Endothelial cell of hepatic sinusoid (primary cell): ENCODE measurements at regions not wholly inside any gene's neighbourhood (a gene's known extent, or its start where the extent isn't known, plus 50 kb on each side); places are given as distances from the start of the nearest gene placed in this dataset.
"Not testable (repeated sequence)": the region's sequence is repeated elsewhere in the genome, so short reads cannot be mapped to it uniquely, and the experiment has no call there.

ENCODE experiments used
- in situ Hi-C: cut with HindIII; loops from 2 replicates; pipeline ENCODE4 v1.10.0; 2017; ENCODE audit warnings: low sequenced_read_pairs

DNA sequence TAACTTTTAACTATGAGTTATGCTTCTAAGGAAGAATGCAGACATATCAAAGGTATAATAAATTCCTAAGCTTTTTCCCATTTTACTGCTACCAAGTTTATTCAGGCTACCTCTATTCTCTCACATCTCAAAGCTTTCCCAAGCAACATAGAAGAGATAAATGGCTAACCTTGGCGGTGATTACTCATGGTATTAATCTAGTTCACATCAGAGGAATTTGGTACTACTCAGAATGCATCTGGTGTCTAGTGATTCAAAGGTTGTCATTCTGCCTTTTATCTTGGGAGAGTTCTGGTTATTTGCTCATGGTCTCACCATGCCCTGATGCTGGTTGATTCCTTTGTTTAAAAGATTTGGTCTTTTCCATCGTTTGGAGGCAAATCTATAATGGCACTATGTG is 182.7 kb downstream of the TAF11L14 start:
- in situ Hi-C loops, result no loop called here

GRCh38 chr5:17817990-17818389 is 183.7 kb downstream of the TAF11L14 start:
- in situ Hi-C loops, result no loop called here

DNA sequence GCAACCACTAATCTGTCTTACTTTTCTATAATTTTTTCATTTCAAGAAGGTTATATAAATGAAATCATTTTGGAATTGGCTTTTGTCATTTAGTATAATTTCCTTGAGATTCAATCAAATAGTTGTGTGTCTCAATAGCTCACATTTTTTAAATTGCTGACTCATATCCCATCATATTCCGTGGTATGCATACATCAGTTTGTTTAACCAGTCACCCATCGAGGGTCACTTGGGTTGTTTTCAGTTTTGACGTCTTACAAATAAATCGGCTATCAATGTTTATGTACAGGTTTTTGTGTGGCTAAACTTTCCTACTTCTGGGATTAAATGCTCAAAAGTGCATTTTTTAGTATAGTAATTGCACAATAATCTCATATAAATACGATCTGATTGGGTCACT is 185.5 kb downstream of the TAF11L14 start:
- in situ Hi-C loops, result no loop called here

DNA sequence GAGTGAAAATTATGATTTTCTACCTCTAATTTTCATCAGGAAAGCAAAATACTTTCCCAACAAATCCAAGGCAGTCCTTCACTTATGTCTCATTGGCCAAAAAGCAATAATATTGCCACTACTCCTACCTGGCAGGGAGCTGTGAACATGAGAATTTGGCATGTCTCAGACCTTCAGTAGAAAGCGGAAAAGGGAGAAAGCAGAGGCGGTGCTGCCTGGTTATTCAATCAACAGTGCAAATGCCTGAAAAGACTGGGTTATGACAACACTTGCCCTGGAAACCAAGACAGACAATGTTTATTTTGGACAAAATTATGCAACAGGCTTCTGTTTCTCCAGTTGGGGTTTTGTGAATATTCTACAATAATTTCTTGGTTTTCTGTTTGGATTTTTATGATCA is 194.4 kb downstream of the TAF11L14 start:
- in situ Hi-C loops, result no loop called here

DNA sequence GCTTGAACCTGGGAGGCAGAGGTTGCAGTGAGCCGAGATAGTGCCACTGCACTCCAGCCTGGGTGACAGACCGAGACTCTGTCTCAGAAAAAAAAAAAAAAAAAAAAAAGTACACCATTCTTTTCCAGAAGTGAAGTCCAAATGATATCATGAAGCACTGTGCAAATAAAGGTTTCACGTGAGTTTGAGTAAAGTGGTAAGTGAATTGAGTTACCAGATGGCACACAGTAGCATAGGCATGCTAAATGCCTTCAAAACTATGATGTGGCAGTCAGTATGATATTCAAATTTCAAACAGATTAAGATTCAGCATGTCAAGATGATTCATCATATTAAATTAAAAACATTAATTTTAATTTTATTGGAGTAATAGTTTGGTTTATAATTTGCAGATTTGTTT is 195.2 kb downstream of the TAF11L14 start:
- in situ Hi-C loops, result no loop called here

DNA sequence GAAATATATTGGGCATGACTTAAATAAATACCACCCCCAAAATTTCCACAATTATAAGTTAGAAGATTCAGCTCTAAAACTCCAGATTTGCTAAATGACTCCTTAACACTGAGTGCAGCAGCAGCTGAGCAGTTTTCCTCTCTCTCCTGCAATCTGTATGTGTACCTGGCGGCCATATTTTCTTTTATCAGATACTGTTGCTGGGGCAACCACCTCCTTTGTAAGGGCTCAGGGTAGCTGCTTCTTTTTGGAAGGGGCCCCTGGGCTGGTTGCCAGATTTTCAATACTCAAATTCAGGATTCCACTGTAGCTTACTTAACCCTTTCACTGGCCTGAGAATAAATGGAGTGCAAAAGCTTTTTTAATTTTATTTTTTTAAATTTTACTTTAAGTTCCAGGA is 197.0 kb downstream of the TAF11L14 start:
- in situ Hi-C loops, result no loop called here

DNA sequence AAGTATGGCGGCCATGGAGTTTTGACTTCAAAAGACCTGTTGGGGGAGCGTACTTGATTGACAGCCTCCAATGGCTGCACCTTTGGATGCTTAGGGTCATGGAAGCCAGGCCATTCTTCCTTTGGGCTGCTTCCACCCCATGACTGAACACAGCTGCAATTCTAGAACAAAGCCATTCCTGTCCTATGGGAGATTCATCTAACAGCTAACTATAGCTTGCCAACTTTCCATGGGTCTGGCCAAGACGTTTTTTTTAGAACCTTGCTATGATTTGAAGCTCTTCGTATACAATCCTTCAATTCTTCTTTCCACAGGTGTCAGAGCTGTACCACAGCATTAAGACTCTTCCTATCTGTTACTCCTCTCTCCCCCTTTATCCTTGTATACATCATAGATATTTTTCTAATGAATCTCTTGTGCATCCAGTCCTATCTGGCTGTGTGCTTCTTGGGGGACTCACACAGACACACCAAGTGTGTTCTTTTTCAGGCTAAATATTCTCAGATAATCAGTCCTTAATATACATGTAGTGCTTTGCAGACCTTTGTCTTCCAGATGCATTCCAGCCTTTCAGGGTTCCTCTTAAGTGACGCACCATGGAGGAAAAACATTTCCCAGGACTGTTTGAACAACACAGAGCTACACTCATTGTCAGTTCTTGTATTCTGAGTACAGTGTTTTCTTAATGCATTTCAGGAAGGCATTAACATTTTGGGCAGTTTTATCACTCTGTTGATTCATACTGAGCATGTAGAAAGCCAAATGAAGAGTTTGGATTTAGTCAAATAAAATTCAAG is 198.9 kb downstream of the TAF11L14 start:
- in situ Hi-C loops, result no loop called here

- in situ Hi-C loops, result no loop called here
Measured at GRCh38 chr5:17837757-17838156, 203.5 kb downstream of the TAF11L14 start.

- in situ Hi-C loops, result no loop called here
Measured at GRCh38 chr5:17838469-17838868, 204.2 kb downstream of the TAF11L14 start.

DNA sequence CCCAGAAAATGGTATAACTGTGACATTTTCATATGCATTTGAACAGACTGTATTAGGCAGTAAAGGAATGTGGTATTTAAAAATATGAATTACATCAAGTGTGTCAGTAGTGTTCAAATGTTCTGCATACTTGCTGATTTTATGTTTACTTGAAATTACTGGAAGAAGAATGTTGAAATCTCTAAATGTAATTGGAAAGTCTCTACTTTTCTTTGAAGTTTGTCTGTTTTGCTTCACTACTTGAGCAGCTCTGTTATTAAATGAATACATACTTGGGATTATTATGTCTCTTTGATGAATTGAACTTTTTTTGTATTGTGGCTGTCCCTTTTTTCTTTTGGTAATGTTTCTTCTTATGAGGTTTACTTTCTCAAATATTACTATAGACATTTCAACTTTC is 205.6 kb downstream of the TAF11L14 start:
- in situ Hi-C loops, result no loop called here

DNA sequence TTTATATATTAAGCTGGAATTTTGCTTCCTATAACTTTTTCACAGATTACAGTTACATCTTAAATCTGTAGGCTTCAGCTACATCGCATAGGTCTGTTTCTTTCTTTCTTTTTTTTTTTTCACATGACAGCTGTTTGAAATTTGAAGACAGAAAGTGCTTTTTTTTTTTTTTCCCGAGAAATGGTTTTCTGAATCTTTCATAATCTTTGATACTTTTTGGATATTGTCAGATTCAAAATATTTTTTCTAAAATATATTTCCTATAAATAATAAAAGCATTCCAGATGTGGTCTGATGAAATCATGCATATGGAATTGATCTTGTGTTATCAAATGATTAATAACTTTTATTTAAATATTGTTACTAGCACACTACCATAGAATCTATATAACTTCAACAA is 212.2 kb downstream of the TAF11L14 start:
- in situ Hi-C loops, result no loop called here

DNA sequence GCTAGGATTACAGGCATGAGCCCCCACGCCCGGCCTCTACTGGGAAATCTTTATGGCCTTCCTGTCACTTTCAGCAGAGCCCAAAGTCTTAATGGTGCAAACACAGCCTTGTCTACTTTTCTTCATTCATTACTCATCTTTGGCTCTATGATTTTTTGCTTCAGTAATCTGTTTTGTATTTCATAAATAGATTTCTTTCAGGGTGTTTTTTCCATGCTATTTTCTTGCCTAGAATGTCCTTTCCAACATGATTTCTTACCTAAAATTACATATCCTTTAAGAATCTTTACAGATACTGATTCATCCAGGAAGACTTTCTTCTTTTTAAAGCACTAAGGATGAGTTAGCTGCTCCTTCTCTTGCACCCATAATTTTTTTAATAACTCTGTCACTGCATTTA is 213.0 kb downstream of the TAF11L14 start:
- in situ Hi-C loops, result no loop called here

- in situ Hi-C loops, result no loop called here
Measured at GRCh38 chr5:17852111-17852510, 217.9 kb downstream of the TAF11L14 start.

GRCh38 chr5:17852740-17853139 is 218.5 kb downstream of the TAF11L14 start:
- in situ Hi-C loops, result no loop called here

GRCh38 chr5:17854901-17855300 is 220.6 kb downstream of the TAF11L14 start:
- in situ Hi-C loops, result loop anchor here (5.0 kb wide), 1 partner anchor 67 kb away; no protein-coding TSS in a partner anchor

DNA sequence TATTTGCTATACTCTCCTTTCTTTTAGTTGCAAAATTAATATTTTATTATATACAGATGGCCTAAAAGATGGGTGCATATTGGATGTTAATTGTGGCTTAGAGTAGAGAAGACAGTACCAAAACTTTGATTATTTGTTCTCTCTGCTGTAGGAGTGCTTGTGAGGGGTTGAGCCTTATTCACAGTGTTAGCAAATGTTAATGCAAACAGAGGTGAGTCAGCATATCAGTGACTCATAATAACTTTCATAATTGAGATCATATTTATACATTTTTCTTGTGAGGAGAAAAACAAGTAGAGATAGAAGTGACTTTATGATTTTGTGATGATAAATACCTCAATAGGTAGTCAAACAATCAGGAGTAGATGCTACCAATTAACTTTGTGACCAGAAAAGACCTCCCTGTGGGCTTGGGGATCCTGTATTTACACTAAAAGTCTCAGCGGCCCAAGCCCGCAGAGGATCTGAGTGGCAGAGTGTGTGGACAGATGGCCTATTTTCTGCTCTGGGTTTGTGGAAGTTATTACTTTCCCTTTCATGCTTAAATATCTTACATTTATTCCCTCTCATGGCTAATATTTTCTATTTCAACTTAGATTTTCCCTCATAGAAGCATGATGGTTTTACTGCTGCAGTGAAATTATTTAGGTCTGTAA is 226.5 kb downstream of the TAF11L14 start:
- in situ Hi-C loops, result no loop called here

DNA sequence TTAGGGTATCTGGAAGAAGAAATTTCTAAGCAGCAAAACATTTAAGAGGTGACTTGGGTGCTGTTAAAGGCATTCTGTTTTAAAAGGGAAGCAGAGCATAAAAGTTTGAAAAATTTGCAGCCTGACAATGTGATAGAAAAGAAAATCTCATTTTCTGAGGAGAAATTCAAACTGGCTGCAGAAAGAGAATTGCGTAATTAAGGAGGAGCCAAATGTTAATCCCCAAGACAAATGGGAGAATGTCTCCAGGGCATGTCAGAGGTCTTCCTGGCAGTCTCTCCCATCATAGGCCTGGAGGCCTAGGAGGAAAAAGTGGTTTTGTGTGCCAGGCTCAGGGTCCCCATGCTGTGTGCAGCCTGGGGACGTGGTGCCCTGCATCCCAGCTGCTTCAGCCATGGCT is 230.6 kb downstream of the TAF11L14 start:
- in situ Hi-C loops, result not testable (repeated sequence)

GRCh38 chr5:17865966-17866365 is 231.7 kb downstream of the TAF11L14 start:
- in situ Hi-C loops, result not testable (repeated sequence)

DNA sequence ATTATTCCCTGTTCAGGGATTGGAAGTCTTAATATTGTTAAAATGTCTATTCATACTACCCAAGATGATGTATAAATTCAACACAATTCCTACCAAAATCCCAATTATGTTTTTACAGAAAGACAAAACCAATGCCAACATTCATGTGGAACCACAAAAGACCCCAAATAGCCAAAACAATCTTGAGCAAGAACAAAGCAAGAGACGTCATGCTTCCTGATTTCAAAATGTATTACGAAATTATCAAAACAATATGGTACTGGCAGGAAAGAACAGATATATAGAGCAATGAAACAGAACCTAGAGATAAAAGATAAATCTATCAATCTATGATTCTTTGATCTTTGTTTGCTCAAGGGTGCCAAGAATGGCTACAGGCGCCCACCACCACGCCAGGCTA is 237.9 kb downstream of the TAF11L14 start:
- in situ Hi-C loops, result no loop called here

- in situ Hi-C loops, result no loop called here
Measured at GRCh38 chr5:17878541-17878940, 244.3 kb downstream of the TAF11L14 start.

GRCh38 chr5:17879276-17879675 is 245.0 kb downstream of the TAF11L14 start:
- in situ Hi-C loops, result no loop called here

- in situ Hi-C loops, result no loop called here
Measured at GRCh38 chr5:17880869-17881268, 246.6 kb downstream of the TAF11L14 start.
